ENCODE measurements at regions not wholly inside any gene's neighbourhood (a gene's known extent, or its start where the extent isn't known, plus 50 kb on each side); places are given as distances from the start of the nearest gene placed in this dataset.

DNA sequence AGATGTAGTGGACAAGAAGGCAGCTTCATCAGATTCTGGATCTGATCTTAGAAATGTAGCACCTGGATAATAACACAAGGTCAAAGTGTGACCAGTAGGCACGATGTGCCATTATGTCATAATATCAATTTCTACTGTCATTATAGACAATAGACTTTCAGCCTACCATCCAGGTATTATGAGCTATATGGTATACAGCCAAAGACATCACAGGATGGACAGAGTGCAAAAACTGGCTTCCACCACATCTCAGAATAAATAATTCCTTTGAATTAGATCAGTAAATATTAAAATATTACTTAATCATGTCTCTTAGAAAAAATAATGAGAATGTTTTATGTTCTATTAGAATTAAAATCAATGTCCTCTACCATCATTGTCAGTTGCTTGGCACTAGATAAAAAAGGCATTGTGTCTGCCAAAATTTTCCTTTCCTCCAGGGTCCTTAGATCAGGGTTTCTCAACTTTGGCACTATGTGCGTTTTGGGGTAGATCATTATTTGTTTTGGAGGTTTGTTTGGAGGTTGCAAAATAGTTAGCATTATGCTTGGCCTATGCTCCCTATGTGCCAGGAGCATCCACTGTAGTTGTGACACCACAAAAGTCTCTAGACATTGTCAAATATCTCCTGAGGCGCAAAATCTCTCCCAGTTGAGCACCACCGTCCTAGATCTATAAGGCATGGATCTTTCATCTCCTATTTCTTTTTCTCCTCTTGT lies 86.7 kb upstream of the NRIP1 start:
- Mint-ChIP-seq H3K27me3 (ENCODE audit: unreplicated experiment) (no peaks in the 10 kb centered on the region), H3K36me3 (ENCODE audit: insufficient read depth, unreplicated experiment) (no peaks in the 10 kb centered on the region), H3K27ac (ENCODE audit: unreplicated experiment) (no peak overlapping the region), H3K4me3 (ENCODE audit: low read depth, unreplicated experiment) (no peak overlapping the region), H3K4me1 (ENCODE audit: low read depth, unreplicated experiment) (no peaks in the 10 kb centered on the region), H3K9me3 (ENCODE audit: low read depth, unreplicated experiment) (peaks cover 5% of the 10 kb centered on the region)
- CTCF ChIA-PET = interaction anchor here (0.6 kb wide), 1 partner anchor 48 kb away, joined by 3 read pairs; no protein-coding TSS in a partner anchor
- no peak for DNase-seq
- TF ChIP-seq CTCF (IDR thresholded peaks at IDR 0.05; ENCODE audit: unreplicated experiment) = no peak
- BruUV-seq (replicated peaks) = no TSS peak
- intact Hi-C loops (cut with micrococcal nuclease; ENCODE audit: unreplicated experiment) = no loop called here

GRCh38 chr21:15152591-15152990 lies 87.8 kb upstream of the NRIP1 start:
- H3K4me3 Mint-ChIP-seq (ENCODE audit: low read depth, unreplicated experiment) = no peak overlapping the region
- no peaks in the 10 kb centered on the region for H3K27me3 Mint-ChIP-seq (ENCODE audit: unreplicated experiment)
- no TSS peak for BruUV-seq (replicated peaks)
- H3K9me3 Mint-ChIP-seq (ENCODE audit: low read depth, unreplicated experiment) = peaks cover 5% of the 10 kb centered on the region
- no peak overlapping the region for H3K27ac Mint-ChIP-seq (ENCODE audit: unreplicated experiment)
- no peaks in the 10 kb centered on the region for H3K4me1 Mint-ChIP-seq (ENCODE audit: low read depth, unreplicated experiment)
- CTCF ChIA-PET = no interaction called here
- no peak for DNase-seq
- no peaks in the 10 kb centered on the region for H3K36me3 Mint-ChIP-seq (ENCODE audit: insufficient read depth, unreplicated experiment)
- intact Hi-C loops (cut with micrococcal nuclease; ENCODE audit: unreplicated experiment) = no loop called here
- no peak for TF ChIP-seq CTCF (IDR thresholded peaks at IDR 0.05; ENCODE audit: unreplicated experiment)

DNA sequence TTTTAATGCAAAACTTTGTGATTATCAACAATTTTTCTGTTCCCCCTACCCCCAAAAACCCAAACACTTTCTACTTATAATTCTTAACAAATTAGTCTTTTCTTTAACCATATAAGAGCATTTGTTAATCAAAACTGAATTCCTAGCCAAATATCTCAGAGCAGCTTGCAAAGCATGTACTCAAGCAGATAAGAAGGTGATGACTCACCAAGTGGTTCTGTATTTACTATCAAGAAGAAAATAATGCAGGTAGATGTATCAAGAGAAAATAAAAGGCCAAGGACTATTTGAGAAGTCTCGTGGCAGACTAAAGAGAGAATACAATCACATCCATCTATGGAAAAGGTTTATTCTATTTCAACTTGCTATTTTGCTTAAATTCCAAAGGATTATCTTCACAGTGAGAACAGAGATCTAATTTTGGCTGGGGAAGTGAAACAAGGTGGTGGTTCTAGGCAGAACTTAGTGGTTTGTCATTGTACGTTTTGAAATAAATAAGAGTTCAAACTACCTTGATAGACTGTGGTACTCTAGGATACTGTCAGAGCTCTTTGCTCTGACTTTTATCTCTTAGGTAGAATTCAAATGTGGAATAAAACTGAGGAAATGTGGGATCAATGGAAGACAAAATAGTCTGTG lies 94.7 kb upstream of the NRIP1 start:
- BruUV-seq (replicated peaks) = no TSS peak
- Mint-ChIP-seq H3K27me3 (ENCODE audit: unreplicated experiment) (no peaks in the 10 kb centered on the region), H3K36me3 (ENCODE audit: insufficient read depth, unreplicated experiment) (no peaks in the 10 kb centered on the region), H3K27ac (ENCODE audit: unreplicated experiment) (no peak overlapping the region), H3K4me1 (ENCODE audit: low read depth, unreplicated experiment) (peaks cover 23% of the 10 kb centered on the region), H3K9me3 (ENCODE audit: low read depth, unreplicated experiment) (no peaks in the 10 kb centered on the region), H3K4me3 (ENCODE audit: low read depth, unreplicated experiment) (no peak overlapping the region)
- intact Hi-C loops (cut with micrococcal nuclease; ENCODE audit: unreplicated experiment) = no loop called here
- DNase-seq = no peak
- CTCF ChIA-PET = no interaction called here
- TF ChIP-seq CTCF (IDR thresholded peaks at IDR 0.05; ENCODE audit: unreplicated experiment) = no peak

DNA sequence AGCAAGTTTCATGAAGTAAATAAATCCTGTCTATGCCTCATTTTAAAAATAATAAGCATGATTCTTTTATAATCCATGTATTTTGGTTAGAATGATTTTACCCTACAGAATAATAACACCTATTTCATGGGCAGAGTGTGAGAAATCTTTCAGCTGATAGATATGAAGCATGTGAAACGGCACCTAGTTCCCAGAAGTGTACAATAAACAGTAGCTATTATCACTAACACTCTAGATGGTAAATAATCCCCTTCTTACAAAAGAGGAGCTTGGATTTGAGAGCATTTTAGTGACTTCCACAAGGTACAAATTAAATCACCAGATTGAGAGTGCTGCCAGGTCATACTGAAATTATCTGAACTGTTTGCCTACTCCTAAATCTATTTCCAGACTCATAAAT lies 95.3 kb upstream of the NRIP1 start:
- Mint-ChIP-seq H3K27ac (ENCODE audit: unreplicated experiment) (no peak overlapping the region), H3K27me3 (ENCODE audit: unreplicated experiment) (no peaks in the 10 kb centered on the region), H3K9me3 (ENCODE audit: low read depth, unreplicated experiment) (no peaks in the 10 kb centered on the region), H3K36me3 (ENCODE audit: insufficient read depth, unreplicated experiment) (no peaks in the 10 kb centered on the region), H3K4me3 (ENCODE audit: low read depth, unreplicated experiment) (no peak overlapping the region), H3K4me1 (ENCODE audit: low read depth, unreplicated experiment) (peaks cover 28% of the 10 kb centered on the region)
- TF ChIP-seq CTCF (IDR thresholded peaks at IDR 0.05; ENCODE audit: unreplicated experiment) = no peak
- CTCF ChIA-PET = no interaction called here
- intact Hi-C loops (cut with micrococcal nuclease; ENCODE audit: unreplicated experiment) = no loop called here
- BruUV-seq (replicated peaks) = no TSS peak
- DNase-seq = no peak

Measured in Calu3 (cell line).